MM.1S (cell line): ENCODE measurements at regions not wholly inside any gene's neighbourhood (a gene's known extent, or its start where the extent isn't known, plus 50 kb on each side); places are given as distances from the start of the nearest gene placed in this dataset.

Experiments used
- DNase-seq: peaks from one replicate; pipeline ENCODE4 v3.0.0-alpha.2; 2015
- H2AFZ ChIP-seq: fragments of 300-600 bp; sonication (generic); 2 replicates; pipeline ENCODE4 v1.6.0; 2016; ENCODE audit warnings: antibody characterized with exemption, low read length
- H3F3A ChIP-seq: fragments of 300-600 bp; sonication (generic); 2 replicates; pipeline ENCODE4 v1.6.1; 2016; ENCODE audit warnings: mild to moderate bottlenecking, antibody characterized with exemption, low read length, moderate library complexity, mixed read lengths; ENCODE audit not compliant: insufficient read depth
- H3K27ac ChIP-seq: fragments of 300-600 bp; sonication (generic); 2 replicates; pipeline ENCODE4 v1.5.1; 2016; ENCODE audit warnings: mild to moderate bottlenecking, low read length
- H3K27me3 ChIP-seq: fragments of 300-600 bp; sonication (generic); replicated peaks from 2 replicates; pipeline ENCODE4 v1.6.0; 2016; ENCODE audit warnings: low read length; ENCODE audit not compliant: insufficient read depth
- H3K36me3 ChIP-seq: fragments of 300-600 bp; sonication (generic); replicated peaks from 2 replicates; pipeline ENCODE4 v1.6.1; 2016; ENCODE audit warnings: mild to moderate bottlenecking, low read length, mixed read lengths; ENCODE audit not compliant: insufficient read depth
- H3K4me1 ChIP-seq: fragments of 300-600 bp; sonication (generic); 2 replicates; pipeline ENCODE4 v1.6.1; 2016; ENCODE audit warnings: low read length, mixed read lengths
- H3K4me2 ChIP-seq: fragments of 300-600 bp; sonication (generic); 2 replicates; pipeline ENCODE4 v1.6.0; 2016; ENCODE audit warnings: low read depth, low read length
- H3K4me3 ChIP-seq: fragments of 300-600 bp; sonication (generic); 2 replicates; pipeline ENCODE4 v1.5.1; 2016; ENCODE audit warnings: low read length, mixed read lengths
- H3K79me2 ChIP-seq: fragments of 300-600 bp; sonication (generic); 2 replicates; pipeline ENCODE4 v1.6.1; 2016; ENCODE audit warnings: mixed run types, low read length, mixed read lengths
- H3K9ac ChIP-seq: fragments of 300-600 bp; sonication (generic); 2 replicates; pipeline ENCODE4 v1.6.1; 2016; ENCODE audit warnings: low read length, mixed read lengths
- H3K9me2 ChIP-seq: fragments of 300-600 bp; sonication (generic); replicated peaks from 2 replicates; pipeline ENCODE4 v1.6.1; 2016; ENCODE audit warnings: mild to moderate bottlenecking, low read length, mixed read lengths; ENCODE audit not compliant: insufficient read depth
- H3K9me3 ChIP-seq: fragments of 300-600 bp; sonication (generic); replicated peaks from 2 replicates; pipeline ENCODE4 v1.6.1; 2016; ENCODE audit warnings: mild to moderate bottlenecking, low read length, mixed read lengths; ENCODE audit not compliant: insufficient read depth
- H4K20me1 ChIP-seq: fragments of 300-600 bp; sonication (generic); 2 replicates; pipeline ENCODE4 v1.6.1; 2016; ENCODE audit warnings: mild to moderate bottlenecking, low read length, moderate library complexity, mixed read lengths; ENCODE audit not compliant: insufficient read depth
- EZH2 ChIP-seq: fragments of 300-600 bp; sonication (generic); optimal IDR thresholded peaks from 2 replicates; pipeline ENCODE3; 2017; ENCODE audit warnings: low read depth, mild to moderate bottlenecking, antibody characterized with exemption, low read length, mixed read lengths
- EZH2phosphoT487 ChIP-seq: fragments of 300-600 bp; sonication (generic); IDR thresholded peaks from 2 replicates; pipeline ENCODE4 v1.6.1; 2018; ENCODE audit warnings: antibody characterized with exemption, low read length
- TF ChIP-seq, protein P1 (sequence below): fragments of 300-600 bp; sonication (generic); IDR thresholded peaks from 2 replicates; pipeline ENCODE4 v1.5.1; 2016; ENCODE audit warnings: antibody characterized with exemption, low read length, mixed read lengths

DNA sequence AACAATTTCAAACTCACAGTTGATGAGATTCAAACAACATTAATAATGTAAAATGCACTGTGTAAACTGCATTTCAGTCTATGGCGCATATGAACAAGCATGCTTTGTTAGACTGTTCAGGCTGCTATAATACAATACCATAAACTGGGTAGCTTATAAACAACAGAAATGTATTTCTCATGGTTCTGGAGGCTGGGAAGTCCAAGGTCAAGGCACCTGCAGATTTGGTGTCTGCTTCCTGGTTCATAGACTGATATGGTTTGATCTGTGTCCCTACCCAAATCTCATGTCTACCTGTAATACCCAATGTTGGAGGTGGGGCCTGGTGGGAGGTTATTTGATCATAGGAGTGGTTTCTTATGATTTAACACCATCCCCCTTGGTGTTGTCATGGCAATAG lies 148.1 kb upstream of the SERPINE2 start:
- H2AFZ ChIP-seq, result no peak overlapping the region
- TF ChIP-seq EZH2phosphoT487 (no peak), EZH2 (no peak)
- TF ChIP-seq, protein P1, sequence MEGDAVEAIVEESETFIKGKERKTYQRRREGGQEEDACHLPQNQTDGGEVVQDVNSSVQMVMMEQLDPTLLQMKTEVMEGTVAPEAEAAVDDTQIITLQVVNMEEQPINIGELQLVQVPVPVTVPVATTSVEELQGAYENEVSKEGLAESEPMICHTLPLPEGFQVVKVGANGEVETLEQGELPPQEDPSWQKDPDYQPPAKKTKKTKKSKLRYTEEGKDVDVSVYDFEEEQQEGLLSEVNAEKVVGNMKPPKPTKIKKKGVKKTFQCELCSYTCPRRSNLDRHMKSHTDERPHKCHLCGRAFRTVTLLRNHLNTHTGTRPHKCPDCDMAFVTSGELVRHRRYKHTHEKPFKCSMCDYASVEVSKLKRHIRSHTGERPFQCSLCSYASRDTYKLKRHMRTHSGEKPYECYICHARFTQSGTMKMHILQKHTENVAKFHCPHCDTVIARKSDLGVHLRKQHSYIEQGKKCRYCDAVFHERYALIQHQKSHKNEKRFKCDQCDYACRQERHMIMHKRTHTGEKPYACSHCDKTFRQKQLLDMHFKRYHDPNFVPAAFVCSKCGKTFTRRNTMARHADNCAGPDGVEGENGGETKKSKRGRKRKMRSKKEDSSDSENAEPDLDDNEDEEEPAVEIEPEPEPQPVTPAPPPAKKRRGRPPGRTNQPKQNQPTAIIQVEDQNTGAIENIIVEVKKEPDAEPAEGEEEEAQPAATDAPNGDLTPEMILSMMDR, result no peak
- H3K27ac ChIP-seq, result no peak overlapping the region
- H3K27me3 ChIP-seq, result no peaks in the 10 kb centered on the region
- H3K4me3 ChIP-seq, result no peak overlapping the region
- H3K9ac ChIP-seq, result no peak overlapping the region
- H3K79me2 ChIP-seq, result no peaks in the 10 kb centered on the region
- no peaks in the 10 kb centered on the region for H4K20me1 ChIP-seq
- H3F3A ChIP-seq, result no peaks in the 10 kb centered on the region
- H3K9me3 ChIP-seq, result no peaks in the 10 kb centered on the region
- no peaks in the 10 kb centered on the region for H3K4me1 ChIP-seq
- no peak overlapping the region for H3K4me2 ChIP-seq
- H3K36me3 ChIP-seq, result no peaks in the 10 kb centered on the region
- H3K9me2 ChIP-seq, result no peaks in the 10 kb centered on the region
- no peak for DNase-seq

DNA sequence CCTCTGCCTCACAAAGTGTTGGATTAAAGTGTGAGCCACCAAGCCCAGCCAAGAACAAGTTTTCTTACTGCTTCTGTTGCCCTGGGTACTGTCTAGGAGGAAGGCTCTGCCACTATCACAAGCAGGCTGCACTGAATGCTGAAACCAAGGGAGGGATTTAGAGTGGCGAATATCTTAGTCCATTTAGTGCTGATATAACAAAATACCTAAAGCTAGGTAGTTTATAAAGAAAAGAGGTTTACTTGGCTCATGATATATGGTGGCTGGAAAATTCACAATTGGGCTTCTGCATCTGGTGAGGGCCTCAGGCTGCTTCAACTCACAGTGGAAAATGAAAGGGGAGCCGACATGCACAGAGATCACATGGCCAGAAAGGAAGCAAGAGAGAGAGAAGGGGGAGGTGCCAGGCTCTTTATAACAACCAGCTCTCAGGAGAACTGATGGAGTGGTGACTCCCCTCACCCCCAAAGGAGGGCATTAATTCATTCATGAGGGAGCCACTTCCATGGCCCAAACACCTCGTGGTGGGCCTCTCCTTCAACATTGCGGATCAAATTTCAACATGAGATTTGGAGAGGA lies 146.0 kb upstream of the SERPINE2 start:
- DNase-seq, result no peak
- Histone ChIP-seq H3K9me3 (no peaks in the 10 kb centered on the region), H3K4me1 (no peaks in the 10 kb centered on the region), H3F3A (no peaks in the 10 kb centered on the region), H2AFZ (no peak overlapping the region), H4K20me1 (no peaks in the 10 kb centered on the region), H3K27me3 (no peaks in the 10 kb centered on the region), H3K79me2 (no peaks in the 10 kb centered on the region), H3K4me3 (no peak overlapping the region), H3K36me3 (no peaks in the 10 kb centered on the region), H3K27ac (no peak overlapping the region), H3K9me2 (no peaks in the 10 kb centered on the region), H3K9ac (no peak overlapping the region), H3K4me2 (no peak overlapping the region)
- TF ChIP-seq, protein P1, result no peak
- TF ChIP-seq EZH2 (no peak), EZH2phosphoT487 (no peak)

DNA sequence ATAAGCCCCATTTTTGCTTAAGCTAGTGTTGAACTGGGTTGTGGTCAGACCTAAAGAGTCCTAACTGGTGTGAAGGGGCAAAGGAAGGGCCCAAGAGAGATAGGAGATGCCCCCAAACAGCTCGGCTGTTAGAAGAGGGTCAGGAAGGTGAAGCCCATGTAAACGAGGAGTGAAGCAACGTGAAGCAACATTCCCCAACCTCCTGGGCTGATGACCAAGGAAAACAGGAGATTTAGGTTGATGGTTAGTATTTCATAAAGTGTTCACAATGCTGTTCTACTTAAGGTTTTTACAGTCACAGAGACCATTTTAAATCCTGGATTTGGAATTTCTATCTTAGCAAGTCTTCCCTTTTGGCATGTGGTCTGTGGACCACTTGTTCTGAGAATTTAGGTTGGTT lies 144.0 kb upstream of the SERPINE2 start:
- TF ChIP-seq EZH2phosphoT487, result no peak
- TF ChIP-seq, protein P1, result no peak
- TF ChIP-seq EZH2, result no peak
- no peaks in the 10 kb centered on the region for H3K9me2 ChIP-seq

More for the DNA sequence above, 144.0 kb upstream of the SERPINE2 start:
- no peaks in the 10 kb centered on the region for H3K9me3 ChIP-seq
- no peak overlapping the region for H3K27ac ChIP-seq
- no peaks in the 10 kb centered on the region for H3K79me2 ChIP-seq
- no peak overlapping the region for H3K4me3 ChIP-seq
- DNase-seq, result no peak
- no peak overlapping the region for H2AFZ ChIP-seq
- H3K4me1 ChIP-seq, result no peaks in the 10 kb centered on the region
- no peaks in the 10 kb centered on the region for H3K36me3 ChIP-seq
- no peak overlapping the region for H3K9ac ChIP-seq
- H3K4me2 ChIP-seq, result no peak overlapping the region
- no peaks in the 10 kb centered on the region for H4K20me1 ChIP-seq
- no peaks in the 10 kb centered on the region for H3K27me3 ChIP-seq
- no peaks in the 10 kb centered on the region for H3F3A ChIP-seq
